ENCODE measurements at regions not wholly inside any gene's neighbourhood (a gene's known extent, or its start where the extent isn't known, plus 50 kb on each side); places are given as distances from the start of the nearest gene placed in this dataset.
A peak's percentile ranks its signal among the peaks of the same experiment; 100 is the strongest.
"Not testable (repeated sequence)": the region's sequence is repeated elsewhere in the genome, so short reads cannot be mapped to it uniquely, and the experiment has no call there.

DNA sequence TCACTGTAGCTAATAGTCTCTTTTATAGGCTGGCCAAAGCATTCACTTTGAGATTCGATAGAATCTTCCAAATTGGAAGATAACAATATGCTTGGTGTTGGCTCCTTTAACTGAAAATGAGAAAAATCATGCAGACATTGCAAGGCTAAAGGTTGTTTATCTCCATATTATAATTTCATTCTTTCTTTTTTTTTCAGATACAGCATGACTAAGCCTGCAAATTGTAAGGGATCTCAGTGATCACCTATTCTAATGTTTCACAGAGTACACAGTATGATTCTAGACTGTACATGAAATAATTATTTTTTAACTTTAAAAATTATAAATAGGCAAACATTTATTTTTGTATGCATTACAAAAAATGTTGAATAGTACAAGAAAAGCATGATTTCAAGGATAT lies 451.7 kb upstream of the DDI1 start:
- no peak for DNase-seq (ENCODE audit: low read depth in 2 of 2)

DNA sequence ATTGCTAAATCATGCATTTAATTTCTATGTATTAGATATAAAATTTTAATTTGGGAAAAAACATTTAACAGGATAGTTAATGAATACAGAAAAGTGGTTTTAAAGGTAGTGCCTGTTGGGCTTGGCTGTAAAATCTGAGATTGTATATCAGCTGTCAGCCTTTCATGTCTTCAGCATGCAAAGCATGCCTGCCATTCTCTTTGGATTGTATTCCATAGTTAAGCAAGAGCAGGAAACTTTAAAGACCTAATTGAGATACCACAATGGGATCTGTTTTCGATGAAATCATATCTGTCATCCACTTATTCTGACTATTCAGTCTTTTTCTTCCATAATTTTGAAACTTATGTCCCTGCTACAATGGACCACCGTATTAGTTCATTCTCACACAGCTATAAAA lies 451.0 kb upstream of the DDI1 start:
- DNase-seq (ENCODE audit: low read depth in 2 of 2) = no peak

DNA sequence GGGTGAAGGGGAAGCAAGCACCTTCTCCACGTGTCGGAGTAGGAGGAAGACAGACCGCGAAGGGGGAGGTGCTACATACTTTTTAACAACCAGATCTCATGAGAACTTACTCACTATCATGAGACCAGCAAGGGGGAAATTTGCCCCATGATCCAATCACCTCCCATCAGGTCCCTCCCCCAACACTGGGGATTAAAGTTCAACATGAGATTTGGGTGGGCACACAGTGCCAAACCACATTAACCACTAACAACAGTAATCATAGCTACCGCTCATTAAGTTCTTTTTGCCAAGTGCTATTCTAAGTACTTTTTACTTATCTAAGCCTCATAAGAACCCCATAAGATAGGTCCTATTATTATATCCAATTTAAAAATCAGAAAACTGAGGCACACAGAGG lies 450.5 kb upstream of the DDI1 start:
- DNase-seq (ENCODE audit: low read depth in 2 of 2) = no peak

DNA sequence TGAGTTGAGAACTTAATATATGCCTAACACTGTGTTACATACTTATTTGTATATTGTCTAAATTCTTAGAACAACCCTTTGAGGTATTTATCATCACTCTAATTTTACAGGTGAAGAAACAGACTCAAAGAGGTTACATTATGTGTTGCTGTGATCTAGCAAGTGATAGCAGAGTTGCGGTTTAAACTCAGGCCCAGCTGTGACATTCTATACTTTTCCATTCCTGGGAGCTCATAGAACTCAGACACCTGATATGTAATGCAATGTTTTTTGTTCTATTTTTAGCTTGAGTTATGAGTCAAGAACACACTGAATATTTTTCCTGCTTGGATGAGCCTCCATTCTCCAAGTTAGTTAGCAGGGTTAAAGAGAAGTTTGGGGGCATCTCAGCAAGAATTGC lies 449.7 kb upstream of the DDI1 start:
- no peak for DNase-seq (ENCODE audit: low read depth in 2 of 2)

DNA sequence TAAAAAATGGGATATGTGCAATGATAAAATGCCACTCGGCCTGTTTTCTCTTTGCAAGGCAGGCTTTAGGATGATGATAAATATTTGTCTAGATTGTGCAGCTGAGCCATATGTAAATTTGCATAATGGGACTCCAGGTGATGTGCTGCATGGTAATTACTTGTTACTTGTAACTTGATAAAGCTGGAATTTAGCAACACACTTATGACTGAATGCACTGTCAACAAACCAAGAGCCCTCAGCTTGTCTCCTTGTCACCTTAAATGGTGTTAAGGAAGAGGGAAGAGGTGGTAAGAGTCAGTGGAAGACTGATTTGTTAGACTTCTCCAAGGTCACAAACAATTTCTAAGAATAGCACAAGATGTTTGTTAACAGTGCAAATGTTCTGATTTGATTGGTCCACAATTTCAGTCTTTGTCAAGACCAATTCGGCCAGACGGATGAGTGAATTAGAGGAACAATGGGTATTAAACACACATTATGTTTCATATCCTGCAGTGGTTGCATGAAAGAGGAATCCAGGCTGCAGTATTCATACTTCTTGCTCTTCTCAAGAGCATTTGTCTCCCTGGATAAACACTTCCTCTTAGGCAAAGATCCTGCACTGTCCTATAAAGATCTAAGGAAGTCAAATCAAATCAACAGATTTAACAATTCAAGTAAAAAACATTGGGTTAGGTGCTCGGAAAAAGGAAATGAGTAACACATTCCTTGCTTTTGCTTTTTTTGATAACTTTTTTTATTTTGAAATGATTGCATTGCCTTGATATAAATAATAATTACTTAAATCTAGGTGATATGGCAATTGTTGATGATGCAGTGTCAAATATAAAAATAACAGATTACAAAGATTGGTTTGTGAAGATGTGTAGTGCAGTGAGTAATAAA lies 448.3 kb upstream of the DDI1 start:
- no peak for DNase-seq (ENCODE audit: low read depth in 2 of 2)

DNA sequence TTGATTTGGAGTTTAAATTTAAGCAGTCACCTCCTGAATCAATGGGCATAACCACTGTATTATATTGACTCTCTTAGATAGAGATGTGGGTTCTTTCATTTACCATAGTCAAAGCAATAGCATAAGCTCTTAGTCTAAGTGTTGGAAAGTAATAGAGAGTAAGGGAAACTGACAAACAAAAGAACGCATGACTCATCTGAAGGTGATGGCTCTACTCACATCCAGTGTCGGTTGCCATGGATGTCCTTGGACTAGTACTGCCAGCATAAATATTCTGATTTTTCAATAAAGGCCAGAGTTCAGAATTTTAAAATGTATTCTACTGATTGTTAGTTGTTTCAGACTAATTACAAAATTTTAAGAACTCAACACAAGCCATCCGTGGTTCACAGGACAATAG lies 444.9 kb upstream of the DDI1 start:
- no peak for DNase-seq (ENCODE audit: low read depth in 2 of 2)

DNA sequence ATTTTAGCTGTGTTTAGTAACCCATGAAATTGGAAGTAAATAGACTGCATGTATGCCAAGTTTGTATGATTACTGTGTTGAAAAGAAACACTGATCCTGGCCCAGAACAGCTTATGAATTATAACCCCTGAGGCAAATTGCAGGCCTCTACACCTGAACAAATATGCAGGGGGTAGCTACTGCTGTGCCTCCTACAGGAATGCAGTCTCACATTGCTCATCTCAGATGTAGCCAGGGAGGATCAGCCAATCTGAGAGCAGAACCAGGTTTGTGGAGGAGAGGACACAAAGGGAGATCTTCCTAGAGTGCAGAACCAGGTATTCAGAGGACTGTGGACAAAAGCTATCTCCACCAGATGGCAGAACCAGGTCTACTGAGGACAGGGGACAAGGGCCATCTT lies 442.2 kb upstream of the DDI1 start:
- DNase-seq (ENCODE audit: low read depth in 2 of 2) = no peak

- no peak for DNase-seq (ENCODE audit: low read depth in 2 of 2)
These were observed 440.1 kb upstream of the DDI1 start for GRCh38 chr11:103596315-103596714.

- peak in 1 of 2 donors; percentile 2 for DNase-seq (ENCODE audit: low read depth in 2 of 2)
These were observed 435.1 kb upstream of the DDI1 start for GRCh38 chr11:103601225-103601846.

GRCh38 chr11:103602840-103603239 lies 433.6 kb upstream of the DDI1 start:
- no peak for DNase-seq (ENCODE audit: low read depth in 2 of 2)

DNA sequence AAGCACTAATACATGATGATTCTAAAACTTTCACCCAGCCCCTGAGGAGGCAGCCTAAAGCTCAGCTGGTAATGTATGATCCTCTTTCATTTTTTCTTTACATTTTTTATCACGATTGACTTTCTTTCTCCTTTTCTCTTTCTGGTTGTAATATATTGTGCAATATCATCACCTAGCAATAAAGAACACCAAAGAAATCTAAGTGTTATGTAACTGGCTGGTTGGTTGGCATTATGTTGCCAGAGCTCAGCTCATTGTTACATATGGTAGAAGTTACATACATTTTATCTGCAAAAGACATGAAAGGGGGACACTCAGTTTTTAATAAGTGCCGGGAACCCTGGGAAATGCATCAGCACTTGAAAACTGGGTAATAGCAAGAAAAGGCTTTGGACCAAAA lies 432.1 kb upstream of the DDI1 start:
- DNase-seq (ENCODE audit: low read depth in 2 of 2) = no peak

DNA sequence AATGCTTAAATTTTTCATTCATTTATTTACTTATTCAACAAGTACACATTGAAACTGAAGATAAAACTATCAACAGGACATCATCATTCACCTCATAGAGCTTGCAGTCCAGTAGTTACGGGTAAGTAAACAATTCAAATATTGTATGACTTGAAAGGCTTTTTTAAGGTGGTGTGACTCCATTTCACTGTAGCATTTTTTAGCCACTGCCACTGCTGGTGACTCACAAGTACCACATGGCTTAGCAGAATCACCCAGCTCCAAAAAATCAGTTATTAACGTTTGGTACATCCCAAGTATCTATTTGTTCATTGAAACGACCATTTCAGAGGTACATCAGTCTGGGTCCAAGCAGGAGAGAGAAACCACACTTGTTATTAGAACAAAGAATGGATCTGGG lies 427.9 kb upstream of the DDI1 start:
- no peak for DNase-seq (ENCODE audit: low read depth in 2 of 2)

- DNase-seq (ENCODE audit: low read depth in 2 of 2) = no peak
These were observed 427.0 kb upstream of the DDI1 start for GRCh38 chr11:103609117-103610066.

- no peak for DNase-seq (ENCODE audit: low read depth in 2 of 2)
These were observed 426.0 kb upstream of the DDI1 start for GRCh38 chr11:103610435-103610834.

DNA sequence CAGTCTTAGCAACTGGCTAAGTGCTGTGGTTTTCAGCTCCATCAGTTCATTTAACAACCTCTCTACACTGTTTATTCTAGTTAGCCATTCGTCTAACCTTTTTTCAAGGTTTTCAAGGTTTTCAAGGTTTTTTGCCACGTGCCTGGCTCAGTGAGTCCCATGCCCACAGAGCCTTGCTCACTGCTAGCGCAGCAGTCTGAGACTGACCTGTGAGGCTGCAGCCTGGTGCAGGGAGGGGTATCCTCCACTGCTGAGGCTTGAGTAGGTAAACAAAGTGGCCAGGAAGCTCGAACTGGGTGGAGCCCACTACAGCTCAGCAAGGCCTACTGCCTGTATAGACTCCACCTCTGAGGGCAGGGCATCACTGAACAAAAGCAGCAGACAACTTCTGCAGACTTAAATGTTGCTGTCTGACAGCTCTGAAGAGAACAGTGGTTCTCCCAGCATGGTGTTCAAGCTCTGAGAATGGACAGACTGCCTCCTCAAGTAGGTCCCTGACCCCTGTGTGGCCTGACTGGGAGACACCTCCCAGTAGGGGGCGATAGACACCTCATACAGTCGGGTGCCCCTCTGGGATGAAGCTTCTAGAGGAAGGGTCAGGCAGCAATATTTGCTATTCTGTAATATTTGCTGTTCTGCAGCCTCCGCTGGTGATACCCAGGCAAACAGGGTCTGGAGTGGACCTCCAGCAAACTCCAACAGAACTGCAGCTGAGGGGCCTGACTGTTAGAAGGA lies 424.7 kb upstream of the DDI1 start:
- DNase-seq (ENCODE audit: low read depth in 2 of 2) = not testable (repeated sequence)

GRCh38 chr11:103612451-103612850 lies 424.0 kb upstream of the DDI1 start:
- DNase-seq (ENCODE audit: low read depth in 2 of 2) = not testable (repeated sequence)

DNA sequence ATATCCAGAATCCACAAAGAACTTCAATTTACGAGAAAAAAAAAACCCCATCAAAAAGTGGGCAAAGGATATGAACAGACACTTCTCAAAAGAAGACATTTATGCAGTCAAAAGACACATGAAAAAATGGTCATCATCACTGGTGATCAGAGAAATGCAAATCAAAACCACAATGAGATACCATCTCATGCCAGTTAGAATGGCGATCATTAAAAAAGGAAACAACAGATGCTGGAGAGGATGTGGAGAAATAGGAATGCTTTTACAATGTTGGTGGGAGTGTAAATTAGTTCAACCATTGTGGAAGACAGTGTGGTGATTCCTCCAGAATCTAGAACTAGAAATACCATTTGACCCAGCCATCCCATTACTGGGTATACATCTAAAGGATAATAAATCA lies 419.9 kb upstream of the DDI1 start:
- DNase-seq (ENCODE audit: low read depth in 2 of 2) = not testable (repeated sequence)

- DNase-seq (ENCODE audit: low read depth in 2 of 2) = no peak
These were observed 417.9 kb upstream of the DDI1 start for GRCh38 chr11:103618528-103618927.

DNA sequence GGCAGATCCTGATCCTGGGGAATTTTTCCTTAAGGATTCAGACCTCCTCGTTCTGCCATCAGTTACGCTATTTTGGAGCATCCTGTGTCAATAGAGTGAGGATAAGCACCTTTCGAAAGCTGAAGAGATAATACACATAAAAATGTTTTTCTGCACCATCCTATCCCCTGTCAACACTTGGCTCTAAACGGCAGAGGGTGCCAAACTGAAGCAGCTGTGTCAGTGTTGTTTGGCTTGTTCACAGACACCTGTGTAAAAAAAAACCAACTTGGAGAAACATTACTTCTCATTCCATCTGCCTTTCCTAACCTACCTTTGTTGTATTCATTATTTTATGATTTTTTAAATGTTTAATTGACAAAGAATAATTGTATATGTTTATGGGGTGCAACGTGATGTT lies 417.0 kb upstream of the DDI1 start:
- DNase-seq (ENCODE audit: low read depth in 2 of 2) = no peak

- DNase-seq (ENCODE audit: low read depth in 2 of 2) = no peak
These were observed 416.5 kb upstream of the DDI1 start for GRCh38 chr11:103619938-103620337.

DNA sequence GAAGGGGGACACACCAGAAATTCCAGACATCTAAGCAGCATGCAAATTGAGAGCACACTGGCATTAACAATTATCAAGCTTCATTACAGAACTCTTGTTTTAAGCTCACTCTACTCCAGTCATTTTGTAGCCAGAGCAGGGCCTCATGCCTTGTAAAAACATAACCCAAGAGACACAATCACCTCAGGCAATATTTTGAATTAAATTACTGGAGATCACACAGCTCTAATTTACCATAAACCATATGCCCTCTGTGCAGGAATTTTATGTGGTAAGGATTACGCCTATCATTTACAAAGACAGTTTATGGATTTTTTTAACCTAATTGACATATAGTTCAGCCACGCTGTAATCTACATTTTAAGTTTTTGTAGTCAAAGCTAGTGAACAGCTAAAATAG lies 414.1 kb upstream of the DDI1 start:
- DNase-seq (ENCODE audit: low read depth in 2 of 2) = no peak

DNA sequence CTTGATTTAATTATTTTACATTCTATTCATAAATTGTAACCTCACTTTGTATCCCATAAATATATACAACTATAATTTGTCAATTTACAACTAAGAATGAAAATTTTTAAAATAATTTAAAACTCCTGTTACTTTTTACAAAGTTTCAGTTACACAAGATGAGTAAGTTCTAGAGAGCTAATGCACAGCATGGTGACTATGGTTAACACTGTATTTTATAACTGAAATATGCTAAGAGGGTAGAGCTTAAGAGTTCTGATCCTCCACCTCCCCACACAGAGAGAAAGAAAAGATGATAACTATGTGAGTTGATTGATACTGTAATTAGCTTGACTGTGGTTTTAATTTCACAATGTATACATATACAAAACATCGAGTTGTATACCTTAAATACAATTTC lies 412.5 kb upstream of the DDI1 start:
- no peak for DNase-seq (ENCODE audit: low read depth in 2 of 2)
